ENCODE measurements at regions not wholly inside any gene's neighbourhood (a gene's known extent, or its start where the extent isn't known, plus 50 kb on each side); places are given as distances from the start of the nearest gene placed in this dataset.

- Histone ChIP-seq H3K23me2 (ENCODE audit: insufficient read length, low read depth, low read length, poor library complexity, severe bottlenecking) (no peaks in the 10 kb centered on the region), H3K14ac (ENCODE audit: insufficient read depth, low read length) (no peak overlapping the region), H4K8ac (replicated peaks; ENCODE audit: insufficient read length, low read depth, low read length) (no peak overlapping the region), H2BK15ac (ENCODE audit: low read depth, low read length) (no peak overlapping the region), H3K18ac (ENCODE audit: insufficient read length, low read depth, low read length) (no peak overlapping the region), H3K9ac (ENCODE audit: extremely low read depth, insufficient read length, low read length) (no peak overlapping the region), H2BK12ac (ENCODE audit: insufficient read length, low read depth, low read length) (no peak overlapping the region), H3K79me2 (ENCODE audit: insufficient read depth, low read length) (no peaks in the 10 kb centered on the region), H3K4me2 (ENCODE audit: insufficient read depth, insufficient read length, low read length) (no peak overlapping the region), H3K23ac (ENCODE audit: insufficient read length, low read depth, low read length) (no peak overlapping the region), H2AK5ac (ENCODE audit: insufficient read length, low read length) (no peak overlapping the region), H2BK120ac (ENCODE audit: low read depth, low read length, poor library complexity, severe bottlenecking) (no peak overlapping the region), H3K9me3 (ENCODE audit: control insufficient read depth, low read depth, low read length) (no peaks in the 10 kb centered on the region), H3K79me1 (ENCODE audit: insufficient read depth, low read depth, low read length, poor library complexity, severe bottlenecking) (no peaks in the 10 kb centered on the region), H3K27ac (ENCODE audit: insufficient read length, low read depth, low read length) (no peak overlapping the region), H3T11ph (ENCODE audit: low read length) (no peak overlapping the region), H3K4ac (ENCODE audit: low read depth, low read length) (no peak overlapping the region), H4K5ac (ENCODE audit: insufficient read length, low read depth, low read length) (no peak overlapping the region), H2BK5ac (ENCODE audit: insufficient read length, low read length) (no peak overlapping the region), H4K20me1 (ENCODE audit: control insufficient read depth, insufficient read depth, insufficient read length) (no peaks in the 10 kb centered on the region), H3K56ac (ENCODE audit: insufficient read length, low read depth, low read length) (no peak overlapping the region), H3K27me3 (ENCODE audit: insufficient read depth, low read length) (no peaks in the 10 kb centered on the region), H3K4me1 (ENCODE audit: insufficient read depth, low read length) (no peaks in the 10 kb centered on the region), H2BK20ac (ENCODE audit: low read depth, low read length, poor library complexity, severe bottlenecking) (no peak overlapping the region), H4K91ac (ENCODE audit: insufficient read length, low read depth, low read length) (no peak overlapping the region), H2AFZ (ENCODE audit: low read length) (no peak overlapping the region)
- Mint-ChIP-seq H3K27ac (peak overlapping the region in 1 of 3 experiments; percentile 61; a peak in 1 of 7 replicates), H3K4me1 (peaks cover 0 to 10% of the 10 kb centered on the region in 2 experiments), H3K4me3 (no peak overlapping the region), H3K27me3 (ENCODE audit: low read depth) (no peaks in the 10 kb centered on the region), H3K36me3 (ENCODE audit: insufficient read depth in 1 of 3, low read depth in 3 of 3) (no peaks in the 10 kb centered on the region), H3K9me3 (no peaks in the 10 kb centered on the region)
- no CpG with 5 or more reads among the region's 15 CpGs for WGBS (ENCODE audit: extremely low coverage, insufficient read length, low lambda C conversion rate)
- no peak for DNase-seq
- TF ChIP-seq CTCF (conservative IDR thresholded peaks at IDR 0.05), result no peak
Measured at GRCh38 chr12:22765421-22766130, 140.6 kb downstream of the ETNK1 start.
